CD14-positive monocyte (primary cell): ENCODE measurements at regions not wholly inside any gene's neighbourhood (a gene's known extent, or its start where the extent isn't known, plus 50 kb on each side); places are given as distances from the start of the nearest gene placed in this dataset.

Source experiments
- DNase-seq, 3 donors: peaks; one replicate each; pipeline ENCODE4 v3.0.0-alpha.2; 2011 to 2022
- H2AFZ ChIP-seq: 2 replicates; pipeline ENCODE4 v1.6.0; 2012; ENCODE audit warnings: mild to moderate bottlenecking, low read depth, low read length, inconsistent platforms; ENCODE audit not compliant: insufficient read depth, poor library complexity, severe bottlenecking
- H3K27ac ChIP-seq, 2 donors: 1 replicate in 1 of 2; 2 replicates in 1 of 2; pipeline ENCODE4 v1.5.1; 2012 to 2013; ENCODE audit warnings: low read length in 2 of 2, control low read depth in 1 of 2, inconsistent platforms in 1 of 2, low read depth in 1 of 2, mild to moderate bottlenecking in 1 of 2
- H3K27me3 ChIP-seq, 2 donors: one replicate each; pipeline versions ENCODE4 v1.6.0 to v1.6.1; 2011 to 2013; ENCODE audit warnings: low read length in 2 of 2; ENCODE audit not compliant: control insufficient read depth in 2 of 2, insufficient read depth in 2 of 2
- H3K36me3 ChIP-seq, 2 donors: replicated peaks in 1 of 2; 1 replicate in 1 of 2; 2 replicates in 1 of 2; pipeline versions ENCODE4 v1.5.1 to v1.6.1; 2012 to 2013; ENCODE audit warnings: low read length in 2 of 2, control low read depth in 1 of 2, inconsistent platforms in 1 of 2, mild to moderate bottlenecking in 1 of 2; ENCODE audit not compliant: insufficient read depth in 2 of 2, control insufficient read depth in 1 of 2
- H3K4me1 ChIP-seq, 2 donors: 1 replicate in 1 of 2; 2 replicates in 1 of 2; pipeline versions ENCODE4 v1.5.1 to v1.6.1; 2012 to 2013; ENCODE audit warnings: low read length in 2 of 2, control low read depth in 1 of 2, inconsistent platforms in 1 of 2, mild to moderate bottlenecking in 1 of 2, moderate library complexity in 1 of 2; ENCODE audit not compliant: insufficient read depth in 2 of 2, control insufficient read depth in 1 of 2
- H3K4me2 ChIP-seq: replicated peaks from 2 replicates; pipeline ENCODE3; 2012; ENCODE audit warnings: low read length, moderate library complexity, mild to moderate bottlenecking; ENCODE audit not compliant: poor library complexity, severe bottlenecking; ENCODE audit errors: extremely low read depth
- H3K4me3 ChIP-seq, 3 experiments: fragments of 200-600 bp in 1 of 3; sonication (generic) in 1 of 3; replicated peaks in 1 of 3; 1 replicate in 2 of 3; 2 replicates in 1 of 3; pipeline ENCODE4 v1.5.1; 2011 to 2013; ENCODE audit warnings: low read length in 3 of 3, mild to moderate bottlenecking in 3 of 3, control low read depth in 2 of 3, low read depth in 2 of 3, inconsistent platforms in 1 of 3, moderate library complexity in 1 of 3
- H3K79me2 ChIP-seq: 2 replicates; pipeline ENCODE4 v1.6.0; 2012; ENCODE audit warnings: mild to moderate bottlenecking, control low read depth, inconsistent platforms, low read length, moderate library complexity; ENCODE audit not compliant: insufficient read depth
- H3K9ac ChIP-seq: 2 replicates; pipeline ENCODE4 v1.6.0; 2017; ENCODE audit warnings: low read length, mild to moderate bottlenecking; ENCODE audit not compliant: insufficient read depth, poor library complexity, severe bottlenecking
- H3K9me3 ChIP-seq, 2 donors: replicated peaks in 1 of 2; 1 replicate in 1 of 2; 2 replicates in 1 of 2; pipeline versions ENCODE4 v1.5.1 to v1.6.1; 2012 to 2013; ENCODE audit warnings: low read length in 2 of 2, control low read depth in 1 of 2; ENCODE audit not compliant: control insufficient read depth in 1 of 2, insufficient read depth in 1 of 2
- H4K20me1 ChIP-seq: 2 replicates; pipeline ENCODE4 v1.6.0; 2012; ENCODE audit warnings: mild to moderate bottlenecking, low read length, control low read depth, moderate library complexity; ENCODE audit not compliant: insufficient read depth
- H3K27ac Mint-ChIP-seq, 7 donors: one replicate each; pipeline ENCODE4 v1.8.0; 2020; ENCODE audit warnings: mild to moderate bottlenecking in 7 of 7, mixed read lengths in 7 of 7, moderate library complexity in 6 of 7, inconsistent platforms in 2 of 7
- H3K27me3 Mint-ChIP-seq, 3 donors: one replicate each; pipeline ENCODE4 v1.8.0; 2021 to 2022; ENCODE audit warnings: low read depth in 3 of 3, mild to moderate bottlenecking in 3 of 3, mixed read lengths in 3 of 3, moderate library complexity in 3 of 3, inconsistent platforms in 1 of 3
- H3K36me3 Mint-ChIP-seq, 2 donors: one replicate each; pipeline ENCODE4 v1.8.0; 2020; ENCODE audit warnings: mixed read lengths in 2 of 2, inconsistent platforms in 1 of 2, mild to moderate bottlenecking in 1 of 2
- H3K4me1 Mint-ChIP-seq: one replicate; pipeline ENCODE4 v1.8.0; 2020; ENCODE audit warnings: mild to moderate bottlenecking, mixed read lengths
- H3K4me3 Mint-ChIP-seq, 2 donors: one replicate each; pipeline ENCODE4 v1.8.0; 2020; ENCODE audit warnings: mild to moderate bottlenecking in 2 of 2, mixed read lengths in 2 of 2, moderate library complexity in 1 of 2
- H3K9me3 Mint-ChIP-seq, 7 donors: one replicate each; pipeline ENCODE4 v1.8.0; 2020 to 2022; ENCODE audit warnings: mixed read lengths in 7 of 7, mild to moderate bottlenecking in 6 of 7, moderate library complexity in 6 of 7, inconsistent platforms in 2 of 7
- WGBS: methylation state at CpG from one replicate; pipeline ENCODE4 v1.1.5; 2013; ENCODE audit warnings: missing lambda C conversion rate; ENCODE audit not compliant: insufficient coverage; 5-methylcytosine and 5-hydroxymethylcytosine counted together
- intact Hi-C, 2 donors: fragments of 100-400 bp; cut with micrococcal nuclease; formaldehyde crosslinking; loops; one replicate each; pipeline versions ENCODE4 v1.15.0 to v1.15.1; 2023
- TF ChIP-seq, protein P1 (sequence below): fragments of 200-600 bp; IDR thresholded peaks from one replicate; pipeline ENCODE4 v1.8.0; 2022; ENCODE audit warnings: antibody characterized with exemption, mild to moderate bottlenecking

- peaks cover 0 to 3% (median 1%) of the 10 kb centered on the region in 3 donors for H3K27me3 Mint-ChIP-seq
- no peak overlapping the region for H3K4me2 ChIP-seq
Observed at GRCh38 chr2:176769499-176770370, 442.9 kb upstream of the HNRNPA3 start.

GRCh38 chr2:176772816-176773215 lies 439.8 kb upstream of the HNRNPA3 start:
- no peaks in the 10 kb centered on the region for H3K36me3 ChIP-seq
- H3K9me3 Mint-ChIP-seq: peaks cover 6 to 31% (median 18%) of the 10 kb centered on the region in 7 donors
- H3K4me3 Mint-ChIP-seq: no peak overlapping the region
- H3K27me3 Mint-ChIP-seq: peaks cover 0 to 3% (median 1%) of the 10 kb centered on the region in 3 donors
- H3K4me1 Mint-ChIP-seq: no peaks in the 10 kb centered on the region
- no peak overlapping the region for H3K27ac Mint-ChIP-seq
- no peak overlapping the region for H3K4me3 ChIP-seq
- DNase-seq: no peak
- H3K36me3 Mint-ChIP-seq: no peaks in the 10 kb centered on the region
- H3K27me3 ChIP-seq: no peaks in the 10 kb centered on the region
- TF ChIP-seq, protein P1, sequence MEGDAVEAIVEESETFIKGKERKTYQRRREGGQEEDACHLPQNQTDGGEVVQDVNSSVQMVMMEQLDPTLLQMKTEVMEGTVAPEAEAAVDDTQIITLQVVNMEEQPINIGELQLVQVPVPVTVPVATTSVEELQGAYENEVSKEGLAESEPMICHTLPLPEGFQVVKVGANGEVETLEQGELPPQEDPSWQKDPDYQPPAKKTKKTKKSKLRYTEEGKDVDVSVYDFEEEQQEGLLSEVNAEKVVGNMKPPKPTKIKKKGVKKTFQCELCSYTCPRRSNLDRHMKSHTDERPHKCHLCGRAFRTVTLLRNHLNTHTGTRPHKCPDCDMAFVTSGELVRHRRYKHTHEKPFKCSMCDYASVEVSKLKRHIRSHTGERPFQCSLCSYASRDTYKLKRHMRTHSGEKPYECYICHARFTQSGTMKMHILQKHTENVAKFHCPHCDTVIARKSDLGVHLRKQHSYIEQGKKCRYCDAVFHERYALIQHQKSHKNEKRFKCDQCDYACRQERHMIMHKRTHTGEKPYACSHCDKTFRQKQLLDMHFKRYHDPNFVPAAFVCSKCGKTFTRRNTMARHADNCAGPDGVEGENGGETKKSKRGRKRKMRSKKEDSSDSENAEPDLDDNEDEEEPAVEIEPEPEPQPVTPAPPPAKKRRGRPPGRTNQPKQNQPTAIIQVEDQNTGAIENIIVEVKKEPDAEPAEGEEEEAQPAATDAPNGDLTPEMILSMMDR: no peak
- H3K4me1 ChIP-seq: no peaks in the 10 kb centered on the region
- no peak overlapping the region for H3K27ac ChIP-seq
- no peak overlapping the region for H2AFZ ChIP-seq
- H4K20me1 ChIP-seq: no peaks in the 10 kb centered on the region
- H3K9ac ChIP-seq: no peak overlapping the region
- H3K4me2 ChIP-seq: no peak overlapping the region
- H3K9me3 ChIP-seq: peaks cover 8 to 11% of the 10 kb centered on the region in 2 donors
- no peaks in the 10 kb centered on the region for H3K79me2 ChIP-seq
- intact Hi-C loops: no loop called here
- WGBS: 82% methylated on average over 2 of the region's 2 CpGs

More at GRCh38 chr2:176769499-176770370, 442.9 kb upstream of the HNRNPA3 start:
- TF ChIP-seq, protein P1: no peak
- no peak overlapping the region for H3K4me3 Mint-ChIP-seq
- H3K36me3 Mint-ChIP-seq: no peaks in the 10 kb centered on the region
- intact Hi-C loops: no loop called here
- Histone ChIP-seq H3K4me3 (no peak overlapping the region), H3K4me1 (no peaks in the 10 kb centered on the region), H2AFZ (no peak overlapping the region), H3K9me3 (peaks cover 8 to 11% of the 10 kb centered on the region in 2 donors), H3K79me2 (no peaks in the 10 kb centered on the region), H3K36me3 (no peaks in the 10 kb centered on the region), H4K20me1 (no peaks in the 10 kb centered on the region), H3K27me3 (no peaks in the 10 kb centered on the region), H3K9ac (no peak overlapping the region), H3K27ac (no peak overlapping the region)
- no peak for DNase-seq
- WGBS: no CpG with 5 or more reads among the region's 6 CpGs
- H3K27ac Mint-ChIP-seq: no peak overlapping the region
- peaks cover 6 to 25% (median 18%) of the 10 kb centered on the region in 7 donors for H3K9me3 Mint-ChIP-seq
- H3K4me1 Mint-ChIP-seq: no peaks in the 10 kb centered on the region
